H9 (cell line): ENCODE measurements at regions not wholly inside any gene's neighbourhood (a gene's known extent, or its start where the extent isn't known, plus 50 kb on each side); places are given as distances from the start of the nearest gene placed in this dataset.

Experiments used
- DNase-seq: peaks from one replicate; pipeline ENCODE4 v3.0.0-alpha.2; 2017
- H2AFZ ChIP-seq: one replicate; pipeline ENCODE4 v1.6.1; 2013; ENCODE audit warnings: mild to moderate bottlenecking, low read length, control low read depth, moderate library complexity
- H2AK5ac ChIP-seq: 2 replicates; pipeline ENCODE4 v1.6.1; 2013; ENCODE audit warnings: low read length, control low read depth, mixed read lengths; ENCODE audit not compliant: insufficient read length
- H2BK120ac ChIP-seq: one replicate; pipeline ENCODE4 v1.6.1; 2013; ENCODE audit warnings: low read depth, mild to moderate bottlenecking, low read length, control low read depth, inconsistent platforms; ENCODE audit not compliant: poor library complexity, severe bottlenecking
- H2BK12ac ChIP-seq: 2 replicates; pipeline ENCODE4 v1.6.1; 2013; ENCODE audit warnings: low read length, control low read depth, mixed read lengths, low read depth; ENCODE audit not compliant: insufficient read length
- H2BK15ac ChIP-seq: 2 replicates; pipeline ENCODE4 v1.6.1; 2013; ENCODE audit warnings: low read depth, low read length, control low read depth
- H2BK20ac ChIP-seq: one replicate; pipeline ENCODE4 v1.6.1; 2013; ENCODE audit warnings: low read depth, mild to moderate bottlenecking, low read length, control low read depth, inconsistent platforms; ENCODE audit not compliant: poor library complexity, severe bottlenecking
- H2BK5ac ChIP-seq: 2 replicates; pipeline ENCODE4 v1.6.1; 2013; ENCODE audit warnings: low read length, control low read depth, mixed read lengths; ENCODE audit not compliant: insufficient read length
- H3K14ac ChIP-seq: 2 replicates; pipeline ENCODE4 v1.6.1; 2013; ENCODE audit warnings: low read length, control low read depth; ENCODE audit not compliant: insufficient read depth
- H3K18ac ChIP-seq: 2 replicates; pipeline ENCODE4 v1.6.1; 2013; ENCODE audit warnings: low read depth, mild to moderate bottlenecking, mixed read lengths, low read length, control low read depth; ENCODE audit not compliant: insufficient read length
- H3K23ac ChIP-seq: 2 replicates; pipeline ENCODE4 v1.6.1; 2013; ENCODE audit warnings: low read length, control low read depth, mixed read lengths, low read depth; ENCODE audit not compliant: insufficient read length
- H3K23me2 ChIP-seq: 2 replicates; pipeline ENCODE4 v1.6.1; 2013; ENCODE audit warnings: low read depth, mild to moderate bottlenecking, mixed read lengths, low read length, control low read depth; ENCODE audit not compliant: insufficient read length, poor library complexity, severe bottlenecking
- H3K27ac ChIP-seq: 2 replicates; pipeline ENCODE4 v1.5.1; 2013; ENCODE audit warnings: low read length, control low read depth, mixed read lengths, low read depth; ENCODE audit not compliant: insufficient read length
- H3K27me3 ChIP-seq: 2 replicates; pipeline ENCODE4 v1.6.1; 2013; ENCODE audit warnings: low read length, control low read depth, inconsistent platforms; ENCODE audit not compliant: insufficient read depth
- H3K4ac ChIP-seq: 2 replicates; pipeline ENCODE4 v1.6.1; 2013; ENCODE audit warnings: low read depth, mild to moderate bottlenecking, control low read depth, inconsistent platforms, low read length, moderate library complexity
- H3K4me1 ChIP-seq: 2 replicates; pipeline ENCODE4 v1.6.1; 2013; ENCODE audit warnings: low read length, control low read depth, inconsistent platforms; ENCODE audit not compliant: insufficient read depth
- H3K4me2 ChIP-seq: 2 replicates; pipeline ENCODE4 v1.6.1; 2013; ENCODE audit warnings: low read length, control low read depth, mixed read lengths; ENCODE audit not compliant: insufficient read length, insufficient read depth
- H3K56ac ChIP-seq: 2 replicates; pipeline ENCODE4 v1.6.1; 2013; ENCODE audit warnings: low read depth, mild to moderate bottlenecking, mixed read lengths, low read length, control low read depth; ENCODE audit not compliant: insufficient read length
- H3K79me1 ChIP-seq: 2 replicates; pipeline ENCODE4 v1.6.1; 2013; ENCODE audit warnings: low read depth, mild to moderate bottlenecking, moderate library complexity, low read length, control low read depth, inconsistent platforms; ENCODE audit not compliant: insufficient read depth, poor library complexity, severe bottlenecking
- H3K79me2 ChIP-seq: 2 replicates; pipeline ENCODE4 v1.6.1; 2013; ENCODE audit warnings: low read length, control low read depth, inconsistent platforms; ENCODE audit not compliant: insufficient read depth
- H3K9ac ChIP-seq: 2 replicates; pipeline ENCODE4 v1.6.1; 2013; ENCODE audit warnings: low read length, control low read depth, mixed read lengths; ENCODE audit not compliant: insufficient read length; ENCODE audit errors: extremely low read depth
- H3K9me3 ChIP-seq: one replicate; pipeline ENCODE4 v1.6.1; 2013; ENCODE audit warnings: low read depth, low read length, inconsistent platforms; ENCODE audit not compliant: control insufficient read depth
- H3T11ph ChIP-seq: one replicate; pipeline ENCODE4 v1.6.1; 2013; ENCODE audit warnings: mild to moderate bottlenecking, low read length, control low read depth, inconsistent platforms
- H4K20me1 ChIP-seq: one replicate; pipeline ENCODE4 v1.6.1; 2013; ENCODE audit not compliant: control insufficient read depth, insufficient read length, insufficient read depth
- H4K5ac ChIP-seq: 2 replicates; pipeline ENCODE4 v1.6.1; 2013; ENCODE audit warnings: low read depth, mild to moderate bottlenecking, mixed read lengths, low read length, control low read depth; ENCODE audit not compliant: insufficient read length
- H4K8ac ChIP-seq: replicated peaks from 2 replicates; pipeline ENCODE4 v1.6.1; 2013; ENCODE audit warnings: low read length, control low read depth, mixed read lengths, low read depth; ENCODE audit not compliant: insufficient read length
- H4K91ac ChIP-seq: 2 replicates; pipeline ENCODE4 v1.6.1; 2013; ENCODE audit warnings: low read depth, mild to moderate bottlenecking, moderate library complexity, mixed read lengths, low read length, control low read depth; ENCODE audit not compliant: insufficient read length
- H3K27ac Mint-ChIP-seq, 3 experiments: 2 replicates in 2 of 3; 3 replicates in 1 of 3; pipeline ENCODE4 v1.8.0; 2020 to 2021; ENCODE audit warnings: mixed read lengths in 3 of 3, mild to moderate bottlenecking in 1 of 3, moderate library complexity in 1 of 3
- H3K27me3 Mint-ChIP-seq: 2 replicates; pipeline ENCODE4 v1.8.0; 2021; ENCODE audit warnings: low read depth, mild to moderate bottlenecking, moderate library complexity, mixed read lengths
- H3K36me3 Mint-ChIP-seq, 3 experiments: 2 replicates in 2 of 3; 3 replicates in 1 of 3; pipeline ENCODE4 v1.8.0; 2020 to 2021; ENCODE audit warnings: low read depth in 3 of 3, mixed read lengths in 3 of 3; ENCODE audit not compliant: insufficient read depth in 1 of 3
- H3K4me1 Mint-ChIP-seq, 2 experiments: 2 replicates each; pipeline ENCODE4 v1.8.0; 2020; ENCODE audit warnings: mixed read lengths in 2 of 2
- H3K4me3 Mint-ChIP-seq, 2 experiments: 2 replicates in 1 of 2; 3 replicates in 1 of 2; pipeline ENCODE4 v1.8.0; 2020 to 2021; ENCODE audit warnings: mild to moderate bottlenecking in 2 of 2, mixed read lengths in 2 of 2, moderate library complexity in 1 of 2
- H3K9me3 Mint-ChIP-seq, 2 experiments: 2 replicates in 1 of 2; 3 replicates in 1 of 2; pipeline ENCODE4 v1.8.0; 2020; ENCODE audit warnings: mild to moderate bottlenecking in 2 of 2, mixed read lengths in 2 of 2, moderate library complexity in 1 of 2
- WGBS: extraction: QIAGEN DNeasy Blood & Tissue Kit; methylation state at CpG from one replicate; pipeline ENCODE4 v1.1.7; 2013; ENCODE audit warnings: missing lambda C conversion rate, low lambda C conversion rate, mixed read lengths; ENCODE audit not compliant: insufficient read length; ENCODE audit errors: extremely low coverage; 5-methylcytosine and 5-hydroxymethylcytosine counted together
- TF ChIP-seq, protein P1 (sequence below): fragments of 200-600 bp; sonication (generic); conservative IDR thresholded peaks from 3 replicates; pipeline ENCODE4 v1.8.0; 2021; ENCODE audit warnings: antibody characterized with exemption, mild to moderate bottlenecking

GRCh38 chr15:97653896-97654295 is 306.6 kb upstream of the ARRDC4 start:
- Histone ChIP-seq H3K4me2 (no peak overlapping the region), H4K20me1 (no peaks in the 10 kb centered on the region), H3K4me1 (peaks cover 2% of the 10 kb centered on the region; the same call in 1 of the 2 replicates), H2BK120ac (no peak overlapping the region), H4K8ac (no peak overlapping the region), H3K79me2 (no peaks in the 10 kb centered on the region), H2AFZ (no peak overlapping the region), H3T11ph (no peak overlapping the region), H3K23ac (no peak overlapping the region), H4K91ac (no peak overlapping the region), H2BK12ac (no peak overlapping the region), H3K27me3 (peaks cover 9% of the 10 kb centered on the region), H3K14ac (no peak overlapping the region), H2BK5ac (no peak overlapping the region), H3K4ac (no peak overlapping the region), H2BK20ac (no peak overlapping the region), H3K79me1 (no peaks in the 10 kb centered on the region), H3K9me3 (no peaks in the 10 kb centered on the region), H2BK15ac (no peak overlapping the region), H3K27ac (no peak overlapping the region), H4K5ac (no peak overlapping the region), H2AK5ac (no peak overlapping the region), H3K18ac (no peak overlapping the region), H3K9ac (no peak overlapping the region), H3K23me2 (no peaks in the 10 kb centered on the region), H3K56ac (no peak overlapping the region)
- Mint-ChIP-seq H3K9me3 (no peaks in the 10 kb centered on the region), H3K4me3 (no peak overlapping the region), H3K36me3 (no peaks in the 10 kb centered on the region), H3K27me3 (peaks cover 39% of the 10 kb centered on the region), H3K4me1 (peaks cover 21 to 22% of the 10 kb centered on the region in 2 experiments), H3K27ac (no peak overlapping the region)
- no CpG with 5 or more reads among the region's 1 CpG for WGBS
- no peak for DNase-seq
- TF ChIP-seq, protein P1, sequence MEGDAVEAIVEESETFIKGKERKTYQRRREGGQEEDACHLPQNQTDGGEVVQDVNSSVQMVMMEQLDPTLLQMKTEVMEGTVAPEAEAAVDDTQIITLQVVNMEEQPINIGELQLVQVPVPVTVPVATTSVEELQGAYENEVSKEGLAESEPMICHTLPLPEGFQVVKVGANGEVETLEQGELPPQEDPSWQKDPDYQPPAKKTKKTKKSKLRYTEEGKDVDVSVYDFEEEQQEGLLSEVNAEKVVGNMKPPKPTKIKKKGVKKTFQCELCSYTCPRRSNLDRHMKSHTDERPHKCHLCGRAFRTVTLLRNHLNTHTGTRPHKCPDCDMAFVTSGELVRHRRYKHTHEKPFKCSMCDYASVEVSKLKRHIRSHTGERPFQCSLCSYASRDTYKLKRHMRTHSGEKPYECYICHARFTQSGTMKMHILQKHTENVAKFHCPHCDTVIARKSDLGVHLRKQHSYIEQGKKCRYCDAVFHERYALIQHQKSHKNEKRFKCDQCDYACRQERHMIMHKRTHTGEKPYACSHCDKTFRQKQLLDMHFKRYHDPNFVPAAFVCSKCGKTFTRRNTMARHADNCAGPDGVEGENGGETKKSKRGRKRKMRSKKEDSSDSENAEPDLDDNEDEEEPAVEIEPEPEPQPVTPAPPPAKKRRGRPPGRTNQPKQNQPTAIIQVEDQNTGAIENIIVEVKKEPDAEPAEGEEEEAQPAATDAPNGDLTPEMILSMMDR, result no peak
